Activated T-cell treated with anti-CD3 and anti-CD28 coated beads for 24 hours (primary cell): ENCODE measurements at regions not wholly inside any gene's neighbourhood (a gene's known extent, or its start where the extent isn't known, plus 50 kb on each side); places are given as distances from the start of the nearest gene placed in this dataset.

ENCODE experiments used
- DNase-seq: peaks from one replicate; pipeline ENCODE4 v3.0.0-alpha.2; 2020; ENCODE audit warnings: low read depth

DNA sequence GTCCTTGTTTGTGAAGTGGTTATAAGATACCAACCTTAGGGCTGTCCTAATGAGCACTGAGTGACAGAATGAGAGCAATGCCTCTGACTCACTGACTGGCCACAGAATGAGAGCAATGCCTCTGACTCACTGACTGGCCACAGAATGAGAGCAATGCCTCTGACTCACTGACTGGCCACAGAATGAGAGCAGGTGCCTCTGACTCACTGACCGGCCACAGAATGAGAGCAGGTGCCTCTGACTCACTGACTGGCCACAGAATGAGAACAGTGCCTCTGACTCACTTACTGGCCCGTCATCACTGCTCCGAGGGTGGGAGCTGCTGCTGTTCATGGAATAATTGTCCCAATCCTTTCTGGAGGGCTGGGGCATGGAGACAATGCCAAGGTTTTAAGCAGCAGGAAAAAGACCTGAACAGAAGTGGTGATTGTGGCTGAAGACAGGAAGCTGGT, 265.2 kb upstream of the PPP2R2D start:
- DNase-seq: no peak

DNA sequence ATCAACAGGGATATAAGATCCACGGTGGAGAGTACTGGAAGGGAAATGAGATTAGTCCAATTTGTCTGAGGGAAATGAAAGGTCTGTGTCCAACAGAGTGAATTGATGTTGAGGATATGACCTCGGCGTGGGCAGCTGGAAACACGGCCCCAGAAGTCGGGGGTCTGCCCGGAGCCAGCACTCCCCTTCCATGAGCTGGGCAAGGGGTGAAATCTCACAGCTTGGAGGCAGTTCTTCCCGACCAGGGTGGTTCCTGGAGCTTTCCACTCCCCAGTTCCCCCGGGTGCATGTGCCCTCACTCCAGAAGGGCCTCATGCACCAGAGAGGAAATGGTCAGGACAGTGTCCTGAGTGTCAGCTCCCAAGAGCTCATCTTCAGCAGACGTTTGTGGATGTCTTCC, 264.7 kb upstream of the PPP2R2D start:
- DNase-seq: no peak

DNA sequence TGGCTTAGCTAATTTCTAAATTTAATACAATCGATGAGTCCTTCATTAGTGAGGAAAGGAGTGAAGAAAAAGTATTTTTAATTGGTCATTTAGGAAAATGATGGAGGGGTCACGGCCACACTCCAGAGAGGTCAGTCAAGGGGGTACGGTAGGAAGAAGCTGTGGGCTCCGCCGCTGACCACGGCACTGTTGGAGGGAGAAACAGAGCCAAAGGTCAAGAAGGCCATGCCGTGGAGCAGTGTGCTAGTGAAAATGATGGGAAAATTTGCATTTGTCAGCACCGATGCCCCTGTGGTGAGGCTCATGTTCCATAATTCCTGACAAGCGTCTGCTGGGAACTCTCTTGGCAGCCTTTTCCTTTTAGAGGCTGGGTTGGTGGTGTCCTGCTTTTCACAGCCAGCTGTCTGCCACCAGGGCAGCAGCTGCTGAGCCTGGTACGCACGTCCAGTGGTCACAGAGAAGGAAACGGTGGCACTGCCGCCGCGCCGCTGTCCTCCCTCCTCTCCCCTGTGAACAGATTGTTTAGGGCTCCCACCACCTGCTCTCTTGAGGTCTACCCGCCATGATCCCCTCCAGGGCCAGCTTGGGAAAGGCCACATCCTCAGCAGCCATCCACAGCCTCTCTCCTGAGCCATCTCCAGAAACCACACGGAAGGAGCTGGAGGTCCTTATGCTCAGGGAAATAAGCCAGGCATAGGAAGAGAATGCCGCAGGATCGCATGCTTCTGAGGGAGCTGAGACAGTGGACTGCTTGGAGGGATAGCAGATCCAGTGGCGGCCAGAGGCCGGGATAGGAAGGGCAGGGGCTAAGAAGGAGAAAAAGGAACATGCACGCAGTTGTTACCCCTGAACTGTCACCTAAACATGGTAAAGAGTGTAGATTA, 263.7 kb upstream of the PPP2R2D start:
- DNase-seq: no peak

- no peak for DNase-seq
Observed at GRCh38 chr10:131638049-131638879, 262.5 kb upstream of the PPP2R2D start.

- DNase-seq: no peak
Observed at GRCh38 chr10:131638880-131639278, 261.9 kb upstream of the PPP2R2D start.

DNA sequence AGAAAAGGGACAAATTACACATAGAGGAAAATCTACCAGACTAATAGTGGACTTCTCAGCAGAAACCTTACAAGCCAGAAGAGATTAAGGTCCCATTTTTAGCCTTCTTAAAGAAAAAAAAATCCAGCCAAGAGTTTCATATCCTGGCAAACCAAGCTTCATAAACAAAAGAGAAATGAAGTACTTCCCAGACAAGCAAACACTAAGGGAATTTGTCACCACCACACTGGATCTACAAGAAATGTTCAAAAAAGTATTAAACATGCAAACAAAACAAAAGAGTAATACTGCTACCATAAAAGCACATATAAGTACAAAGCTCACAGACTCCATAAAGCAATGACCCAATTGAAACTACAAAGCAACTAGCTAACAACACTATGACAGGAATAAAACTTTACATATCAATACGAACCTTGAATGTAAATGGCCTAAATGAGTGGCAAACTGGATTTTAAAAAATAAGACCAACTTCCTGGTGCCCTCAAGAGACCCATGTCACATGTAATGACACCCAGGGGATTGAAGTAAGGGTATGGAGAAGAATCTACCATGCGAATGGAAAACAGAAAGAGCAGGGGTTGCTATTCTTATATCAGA, 260.7 kb upstream of the PPP2R2D start:
- no peak for DNase-seq

DNA sequence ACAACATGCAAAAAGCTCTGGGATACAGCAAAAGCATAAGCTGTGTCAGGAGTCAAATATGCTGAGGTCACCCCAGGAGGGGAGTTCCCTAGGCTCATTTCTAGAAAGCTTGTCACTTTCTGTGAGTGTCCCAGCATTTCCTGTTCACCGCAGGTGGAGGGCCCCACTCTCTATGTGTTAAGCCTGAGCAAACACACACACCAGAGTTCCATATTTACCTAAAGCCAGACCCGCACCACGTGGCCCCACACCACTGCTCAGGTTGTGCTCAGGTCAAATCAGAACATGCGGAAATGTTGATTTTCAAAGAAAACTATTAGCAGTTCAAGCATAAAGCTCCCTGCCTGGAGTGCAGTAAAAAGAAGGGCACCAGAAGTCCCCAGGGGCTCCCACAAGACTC, 259.6 kb upstream of the PPP2R2D start:
- no peak for DNase-seq

GRCh38 chr10:131641898-131642297, 258.9 kb upstream of the PPP2R2D start:
- DNase-seq: no peak

DNA sequence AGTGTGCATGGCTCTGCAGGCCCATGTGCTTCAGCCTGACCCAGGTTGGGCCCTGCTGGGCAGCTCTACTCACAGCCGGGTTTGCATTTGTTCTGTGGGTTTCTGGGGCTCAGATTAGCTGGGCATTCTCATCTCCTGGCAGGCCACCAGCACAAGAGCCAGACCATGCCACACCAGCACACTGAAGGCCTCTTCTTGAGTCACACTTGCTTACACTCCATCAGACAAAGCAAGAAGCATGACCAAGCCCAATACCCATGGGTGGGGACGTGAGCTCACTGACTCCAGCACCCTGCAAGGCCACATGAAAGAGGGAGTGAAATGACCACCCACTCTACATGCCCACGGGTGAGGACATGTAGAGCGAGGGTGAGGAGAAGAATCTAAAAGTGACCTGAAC, 257.8 kb upstream of the PPP2R2D start:
- no peak for DNase-seq

DNA sequence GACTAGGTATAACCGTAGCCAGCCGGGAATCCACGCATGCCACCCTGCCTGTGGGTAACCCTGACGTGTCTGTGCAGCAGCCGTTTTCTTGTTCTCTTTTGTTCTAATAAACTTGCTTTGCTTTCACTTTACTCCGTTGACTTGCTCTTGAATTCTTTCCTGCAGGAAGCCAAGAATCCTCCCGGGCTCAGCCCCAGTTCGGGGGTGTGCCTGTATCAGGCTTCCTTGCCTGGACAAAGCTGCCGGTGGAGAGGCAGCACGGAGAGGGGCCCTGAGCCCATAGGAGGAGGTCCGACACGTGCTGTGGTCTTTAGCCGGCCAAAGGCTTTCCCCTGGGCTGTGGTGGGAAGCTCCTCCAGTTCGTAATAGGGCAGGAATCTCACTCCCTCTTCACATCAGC, 256.5 kb upstream of the PPP2R2D start:
- no peak for DNase-seq

DNA sequence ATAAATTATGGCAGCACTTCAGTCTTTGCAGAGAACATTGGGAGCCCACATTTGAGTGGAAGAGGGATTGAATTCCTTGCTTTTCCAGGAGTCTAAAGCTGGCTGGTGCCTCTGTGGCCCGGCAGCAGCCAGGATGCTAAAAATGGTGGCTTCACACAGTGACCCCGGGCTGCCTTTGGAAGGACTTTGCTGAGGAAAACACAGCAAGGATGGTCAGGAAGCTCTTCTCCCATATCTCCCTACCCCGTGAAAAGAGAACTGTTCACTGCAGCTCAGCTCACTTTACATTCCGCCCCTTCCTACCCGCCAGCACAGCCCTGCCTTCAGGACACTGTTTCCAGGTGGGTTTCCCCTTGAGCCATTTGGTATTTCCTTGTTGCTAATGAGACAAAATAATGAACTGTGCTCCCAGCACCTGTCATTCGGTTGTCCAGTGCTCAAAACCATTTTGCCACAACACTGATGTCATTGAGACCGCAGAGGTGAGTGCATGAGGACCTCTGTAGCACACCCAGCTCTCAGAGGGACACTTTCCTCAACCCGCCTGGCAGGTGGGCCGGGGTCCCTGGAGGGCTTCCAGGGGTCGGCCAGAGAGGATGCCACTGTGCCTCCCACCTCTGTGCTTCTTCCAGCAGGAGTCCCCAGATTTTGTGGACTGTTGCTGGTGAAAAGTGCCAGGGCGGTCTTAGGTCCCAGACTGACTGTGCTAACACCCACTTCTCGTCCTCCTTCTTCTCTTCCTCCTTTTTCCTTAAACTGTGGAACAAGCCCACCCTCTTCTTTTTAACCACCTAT, 255.7 kb upstream of the PPP2R2D start:
- DNase-seq: no peak

DNA sequence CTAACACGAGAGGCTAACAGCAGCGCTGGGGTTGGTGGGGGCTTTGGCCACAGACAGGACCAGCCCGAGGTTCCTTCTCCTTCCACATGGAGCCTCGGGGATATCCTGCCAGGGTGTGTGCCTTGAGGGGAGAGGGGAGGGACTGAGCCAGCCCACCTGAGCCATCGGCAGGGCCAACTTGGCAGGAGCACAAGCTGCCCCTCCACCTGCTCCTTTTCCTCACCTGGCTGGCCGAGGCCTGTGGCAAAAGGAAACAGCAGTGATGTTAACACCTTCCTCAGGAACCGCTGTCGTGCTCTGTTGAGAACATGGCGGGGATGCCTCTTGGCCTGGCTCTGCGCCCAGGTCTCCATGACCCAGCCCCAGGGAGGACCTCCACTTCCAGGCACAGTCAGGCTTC, 255.1 kb upstream of the PPP2R2D start:
- no peak for DNase-seq

DNA sequence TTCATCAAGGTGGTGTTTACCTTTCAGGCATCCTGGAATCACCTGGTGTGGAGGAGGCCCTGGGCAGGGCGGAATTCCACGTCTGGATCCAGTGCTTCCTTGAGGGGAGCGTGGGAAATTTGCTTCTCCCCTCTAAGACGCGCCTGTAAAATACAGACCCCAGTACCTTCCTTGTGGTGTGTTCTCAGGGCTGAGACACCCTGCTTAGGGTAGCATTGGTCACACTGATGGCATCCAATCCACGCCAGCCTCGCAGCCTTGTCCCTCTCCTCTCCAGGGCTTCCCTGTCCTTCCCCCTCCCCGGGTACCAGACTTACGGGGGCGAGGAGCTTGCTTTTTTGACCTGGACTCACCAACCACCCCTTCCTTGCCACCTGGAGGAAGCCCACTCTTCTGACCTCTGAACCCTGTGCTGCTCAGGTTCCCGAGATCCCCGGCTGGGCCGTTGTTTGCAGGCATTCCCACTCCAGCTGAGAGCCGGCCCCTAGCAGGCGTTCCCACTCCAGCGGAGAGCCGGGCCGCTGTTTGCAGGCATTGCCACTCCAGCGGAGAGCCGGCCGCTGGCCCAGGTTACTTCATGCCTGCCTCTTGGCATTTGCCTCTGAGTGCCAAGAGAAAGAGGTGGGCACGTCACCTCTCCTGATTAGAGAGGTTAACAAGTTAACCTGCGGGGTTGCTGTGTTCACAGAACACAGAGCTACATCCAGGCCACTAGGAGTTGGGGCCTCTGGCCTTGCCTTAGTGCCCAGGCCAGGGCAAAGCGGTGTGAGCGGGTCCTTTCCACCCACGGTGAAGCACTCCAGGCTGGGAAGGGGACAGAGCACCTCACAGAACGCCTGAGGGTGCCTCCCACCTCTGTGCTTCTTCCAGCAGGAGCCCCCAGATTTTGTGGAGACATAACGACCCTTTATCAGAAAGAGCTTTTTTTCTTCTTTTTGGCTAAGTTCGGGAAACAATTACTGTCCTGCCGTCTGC, 254.0 kb upstream of the PPP2R2D start:
- DNase-seq: no peak

DNA sequence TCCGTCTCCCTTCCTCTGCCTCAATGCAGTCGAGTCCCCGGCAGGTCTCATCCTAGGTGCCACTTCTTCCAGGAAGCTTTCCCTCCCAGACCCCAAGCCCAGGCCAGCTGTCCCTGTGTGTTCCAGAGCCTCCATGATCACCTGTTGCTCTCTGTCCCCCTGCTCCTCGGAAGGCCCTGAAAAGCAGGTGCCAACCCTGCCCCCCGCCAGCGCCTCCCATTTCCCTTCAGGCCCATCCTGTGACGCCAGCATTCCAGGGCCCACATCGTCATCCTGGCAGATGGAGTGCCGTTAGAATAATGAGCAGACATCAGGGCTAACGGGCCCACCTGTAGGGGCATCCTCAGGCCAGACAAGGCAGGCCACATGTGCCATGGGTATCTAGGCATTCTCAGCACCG, 253.0 kb upstream of the PPP2R2D start:
- DNase-seq: no peak

GRCh38 chr10:131648386-131649020, 252.3 kb upstream of the PPP2R2D start:
- DNase-seq: no peak

GRCh38 chr10:131649617-131650016, 251.2 kb upstream of the PPP2R2D start:
- DNase-seq: no peak

DNA sequence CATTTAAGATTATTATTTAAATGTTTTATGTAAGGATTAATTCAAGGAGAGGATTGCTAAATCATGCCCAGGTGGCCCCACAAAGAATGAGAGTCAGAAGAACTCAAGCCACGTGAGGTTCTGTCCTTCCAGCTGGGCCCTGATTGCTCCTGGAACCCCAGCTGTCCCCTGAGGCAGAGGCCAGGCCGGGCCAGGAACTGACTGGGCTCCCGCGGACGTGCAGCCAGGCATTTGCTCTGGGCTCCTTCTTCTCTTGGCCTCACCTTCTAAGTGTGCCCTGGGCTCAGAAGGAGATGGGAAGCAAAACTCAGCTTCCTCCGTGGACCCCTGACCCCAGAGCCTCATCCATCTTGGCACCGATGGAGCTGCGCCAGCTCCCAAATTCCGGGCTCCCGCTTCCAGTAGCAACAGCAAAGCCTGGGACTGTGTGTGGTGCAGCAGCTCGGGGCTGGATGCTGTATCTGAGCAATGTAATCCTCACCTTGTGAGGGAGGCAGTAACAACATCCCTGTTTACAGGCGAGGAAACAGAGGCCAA, 250.6 kb upstream of the PPP2R2D start:
- no peak for DNase-seq

- DNase-seq: no peak
Observed at GRCh38 chr10:131650771-131651673, 249.8 kb upstream of the PPP2R2D start.
